GM23338 (cell line): ENCODE measurements at regions not wholly inside any gene's neighbourhood (a gene's known extent, or its start where the extent isn't known, plus 50 kb on each side); places are given as distances from the start of the nearest gene placed in this dataset.
A peak's percentile ranks its signal among the peaks of the same experiment; 100 is the strongest.

Experiments
- ATAC-seq: fragments of 200-7000 bp; cut with Tn5 transposase; 3 replicates; pipeline ENCODE4 v1.9.1; 2020
- DNase-seq: peaks from one replicate; pipeline ENCODE4 v3.0.0-alpha.2; 2015; ENCODE audit warnings: low spot score
- H2AFZ ChIP-seq: fragments of 200-600 bp; sonication (generic); 2 replicates; pipeline ENCODE4 v1.8.0; 2016; ENCODE audit warnings: antibody characterized with exemption, mild to moderate bottlenecking, moderate library complexity
- H3F3A ChIP-seq: fragments of 200-600 bp; sonication (generic); replicated peaks from 2 replicates; pipeline ENCODE4 v1.8.0; 2017; ENCODE audit warnings: antibody characterized with exemption, mixed run types, low read depth
- H3K27ac ChIP-seq: fragments of 200-600 bp; sonication (generic); 2 replicates; pipeline ENCODE4 v1.6.1; 2016; ENCODE audit warnings: low read depth
- H3K27me3 ChIP-seq: fragments of 200-600 bp; sonication (generic); 2 replicates; pipeline ENCODE4 v1.8.0; 2016; ENCODE audit warnings: mild to moderate bottlenecking, mixed run types, moderate library complexity; ENCODE audit not compliant: insufficient read depth
- H3K36me3 ChIP-seq: fragments of 200-600 bp; sonication (generic); 2 replicates; pipeline ENCODE4 v1.8.0; 2016; ENCODE audit warnings: mild to moderate bottlenecking; ENCODE audit not compliant: insufficient read depth
- H3K4me1 ChIP-seq: fragments of 200-600 bp; sonication (generic); 2 replicates; pipeline ENCODE4 v1.8.0; 2016; ENCODE audit warnings: mild to moderate bottlenecking, moderate library complexity; ENCODE audit not compliant: insufficient read depth
- H3K4me2 ChIP-seq: fragments of 200-600 bp; sonication (generic); 2 replicates; pipeline ENCODE4 v1.7.1; 2017; ENCODE audit warnings: mixed run types
- H3K4me3 ChIP-seq: fragments of 200-600 bp; sonication (generic); 2 replicates; pipeline ENCODE4 v1.6.1; 2016; ENCODE audit warnings: mixed run types
- H3K79me2 ChIP-seq: fragments of 200-600 bp; sonication (generic); replicated peaks from 2 replicates; pipeline ENCODE4 v1.8.0; 2017; ENCODE audit warnings: mild to moderate bottlenecking; ENCODE audit not compliant: insufficient read depth
- H3K9me2 ChIP-seq: fragments of 200-600 bp; sonication (generic); 2 replicates; pipeline ENCODE4 v1.8.0; 2017; ENCODE audit not compliant: insufficient read depth
- H4K20me1 ChIP-seq: fragments of 200-600 bp; sonication (generic); replicated peaks from 2 replicates; pipeline ENCODE4 v1.8.0; 2017; ENCODE audit warnings: mild to moderate bottlenecking; ENCODE audit not compliant: insufficient read depth
- H3K27ac Mint-ChIP-seq: 2 replicates; pipeline ENCODE4 v1.8.0; 2020; ENCODE audit warnings: inconsistent platforms, mild to moderate bottlenecking, moderate library complexity, mixed read lengths
- H3K27me3 Mint-ChIP-seq: 3 replicates; pipeline ENCODE4 v1.8.0; 2022; ENCODE audit warnings: low read depth, mild to moderate bottlenecking, moderate library complexity, mixed read lengths, inconsistent platforms; ENCODE audit not compliant: insufficient read depth, poor library complexity
- H3K36me3 Mint-ChIP-seq: 3 replicates; pipeline ENCODE4 v1.8.0; 2021; ENCODE audit warnings: low read depth, mild to moderate bottlenecking, inconsistent platforms, moderate library complexity, mixed read lengths
- H3K4me1 Mint-ChIP-seq: 3 replicates; pipeline ENCODE4 v1.8.0; 2020; ENCODE audit warnings: mild to moderate bottlenecking, inconsistent platforms, mixed read lengths
- H3K4me3 Mint-ChIP-seq: 3 replicates; pipeline ENCODE4 v1.8.0; 2021; ENCODE audit warnings: moderate library complexity, mild to moderate bottlenecking, inconsistent platforms, mixed read lengths
- H3K9me3 Mint-ChIP-seq: 3 replicates; pipeline ENCODE4 v1.8.0; 2020; ENCODE audit warnings: moderate library complexity, mild to moderate bottlenecking, inconsistent platforms, mixed read lengths
- CREB1 ChIP-seq: fragments of 250-450 bp; sonication (Bioruptor Pico); IDR thresholded peaks from 2 replicates; pipeline ENCODE4 v1.5.0; 2020; ENCODE audit warnings: low read depth, mild to moderate bottlenecking, moderate library complexity
- CTCF ChIP-seq, 2 experiments: fragments of 200-600 bp in 1 of 2; sonication (generic) in 1 of 2; conservative IDR thresholded peaks; 2 replicates each; pipeline versions ENCODE4 v1.5.1 to v1.6.1; 2016 to 2017; ENCODE audit warnings: antibody characterized with exemption in 2 of 2, low read depth in 2 of 2, mild to moderate bottlenecking in 2 of 2, moderate library complexity in 1 of 2
- EZH2 ChIP-seq: fragments of 200-600 bp; sonication (generic); IDR thresholded peaks from one replicate; pipeline ENCODE4 v1.8.0; 2017; ENCODE audit warnings: antibody characterized with exemption, mild to moderate bottlenecking, low read depth; ENCODE audit not compliant: unreplicated experiment
- EZH2phosphoT487 ChIP-seq: fragments of 200-600 bp; sonication (generic); IDR thresholded peaks from one replicate; pipeline ENCODE4 v1.8.1; 2018; ENCODE audit warnings: antibody characterized with exemption; ENCODE audit not compliant: unreplicated experiment
- JUNB ChIP-seq: IDR thresholded peaks from one replicate; pipeline ENCODE4 v1.6.1; 2016; ENCODE audit warnings: antibody characterized with exemption; ENCODE audit not compliant: unreplicated experiment
- NANOG ChIP-seq: IDR thresholded peaks from 2 replicates; pipeline ENCODE4 v1.6.1; 2016; ENCODE audit warnings: antibody characterized with exemption, borderline replicate concordance
- POLR2AphosphoS5 ChIP-seq: IDR thresholded peaks from 2 replicates; pipeline ENCODE4 v1.6.1; 2016; ENCODE audit warnings: antibody characterized with exemption, low read depth
- REST ChIP-seq: IDR thresholded peaks from one replicate; pipeline ENCODE4 v1.6.1; 2018; ENCODE audit warnings: antibody characterized with exemption; ENCODE audit not compliant: unreplicated experiment
- STAT1 ChIP-seq: IDR thresholded peaks from one replicate; pipeline ENCODE4 v1.6.1; 2016; ENCODE audit warnings: antibody characterized with exemption; ENCODE audit not compliant: unreplicated experiment
- ZNF114 ChIP-seq: fragments of 250-450 bp; sonication (Bioruptor Pico); IDR thresholded peaks from 2 replicates; pipeline ENCODE4 v1.5.0; 2020; ENCODE audit warnings: mild to moderate bottlenecking, moderate library complexity
- ZNF331 ChIP-seq: fragments of 250-450 bp; sonication (Bioruptor Pico); IDR thresholded peaks from 2 replicates; pipeline ENCODE4 v1.5.0; 2020; ENCODE audit warnings: low read depth, mild to moderate bottlenecking, moderate library complexity
- ZNF462 ChIP-seq: fragments of 250-450 bp; sonication (Bioruptor Pico); IDR thresholded peaks from 2 replicates; pipeline ENCODE4 v1.5.0; 2020; ENCODE audit warnings: mild to moderate bottlenecking, moderate library complexity

- H3K4me3 Mint-ChIP-seq = no peak overlapping the region
- H3K9me3 Mint-ChIP-seq = no peaks in the 10 kb centered on the region
- H3K27ac Mint-ChIP-seq = no peak overlapping the region
- H3K4me2 ChIP-seq = peak overlapping the region; percentile 18; the same call in 1 of the 2 replicates
- TF ChIP-seq POLR2AphosphoS5 (no peak), ZNF331 (CRISPR knock-in tag) (no peak), REST (no peak), EZH2 (no peak), ZNF114 (CRISPR knock-in tag) (no peak), JUNB (no peak), STAT1 (no peak), EZH2phosphoT487 (no peak), CREB1 (CRISPR knock-in tag) (no peak), NANOG (no peak), CTCF (conservative IDR thresholded peaks at IDR 0.05; ENCODE audit: low read depth in 2 of 2) (no peak), ZNF462 (CRISPR knock-in tag) (no peak)
- H3K27me3 Mint-ChIP-seq = peaks cover 2% of the 10 kb centered on the region
- H2AFZ ChIP-seq = no peak overlapping the region
- no peak for DNase-seq
- H3K27ac ChIP-seq = no peak overlapping the region
- no peaks in the 10 kb centered on the region for H4K20me1 ChIP-seq
- ATAC-seq = no peak
- no peaks in the 10 kb centered on the region for H3K27me3 ChIP-seq
- H3K4me3 ChIP-seq = no peak overlapping the region
- no peaks in the 10 kb centered on the region; the same call in 1 of the 2 replicates for H3K9me2 ChIP-seq
- no peaks in the 10 kb centered on the region for H3K36me3 Mint-ChIP-seq
- no peaks in the 10 kb centered on the region for H3F3A ChIP-seq
- peaks cover 40% of the 10 kb centered on the region for H3K4me1 Mint-ChIP-seq
- H3K4me1 ChIP-seq = peaks cover 40% of the 10 kb centered on the region
- H3K79me2 ChIP-seq = no peaks in the 10 kb centered on the region
- no peaks in the 10 kb centered on the region for H3K36me3 ChIP-seq
Measured at GRCh38 chr9:82736701-82737100, 326.2 kb downstream of the RASEF start.
